DOHH2 (cell line): ENCODE measurements at regions not wholly inside any gene's neighbourhood (a gene's known extent, or its start where the extent isn't known, plus 50 kb on each side); places are given as distances from the start of the nearest gene placed in this dataset.

Source experiments
- H3F3A ChIP-seq: fragments of 200-600 bp; sonication (generic), shearing (Covaris generic); 2 replicates; pipeline ENCODE4 v1.6.0; 2016; ENCODE audit warnings: antibody characterized with exemption, mild to moderate bottlenecking; ENCODE audit not compliant: control insufficient read depth, insufficient read depth
- H3K27ac ChIP-seq: fragments of 200-600 bp; sonication (generic); 2 replicates; pipeline ENCODE4 v1.5.1; 2014; ENCODE audit warnings: low read depth, mild to moderate bottlenecking, low read length, moderate library complexity
- H3K27me3 ChIP-seq: fragments of 200-600 bp; sonication (generic); 2 replicates; pipeline ENCODE4 v1.6.1; 2014; ENCODE audit warnings: mild to moderate bottlenecking, low read length, mixed read lengths; ENCODE audit not compliant: control insufficient read depth
- H3K36me3 ChIP-seq: fragments of 200-600 bp; sonication (generic); 2 replicates; pipeline ENCODE4 v1.6.1; 2014; ENCODE audit warnings: mild to moderate bottlenecking, low read length, moderate library complexity, mixed read lengths; ENCODE audit not compliant: control insufficient read depth
- H3K4me1 ChIP-seq: fragments of 200-600 bp; sonication (generic); 2 replicates; pipeline ENCODE4 v1.6.1; 2014; ENCODE audit warnings: mild to moderate bottlenecking, low read length, mixed read lengths; ENCODE audit not compliant: control insufficient read depth
- H3K4me2 ChIP-seq: fragments of 200-600 bp; sonication (generic); 2 replicates; pipeline ENCODE4 v1.6.0; 2014; ENCODE audit warnings: mild to moderate bottlenecking, low read length, moderate library complexity
- H3K4me3 ChIP-seq: fragments of 200-600 bp; sonication (generic); 2 replicates; pipeline ENCODE4 v1.5.1; 2014; ENCODE audit warnings: mild to moderate bottlenecking, low read length, mixed read lengths
- H3K79me2 ChIP-seq: fragments of 200-600 bp; sonication (generic); 2 replicates; pipeline ENCODE4 v1.6.1; 2014; ENCODE audit warnings: mild to moderate bottlenecking, low read length, mixed read lengths; ENCODE audit not compliant: control insufficient read depth
- H3K9me2 ChIP-seq: fragments of 200-600 bp; sonication (generic); replicated peaks from 2 replicates; pipeline ENCODE4 v1.6.1; 2014; ENCODE audit warnings: mild to moderate bottlenecking, low read length, mixed read lengths; ENCODE audit not compliant: control insufficient read depth
- H3K9me3 ChIP-seq: fragments of 200-600 bp; sonication (generic); 2 replicates; pipeline ENCODE4 v1.6.1; 2014; ENCODE audit warnings: antibody characterized with exemption, low read length, mixed read lengths; ENCODE audit not compliant: control insufficient read depth, insufficient read depth
- H4K20me1 ChIP-seq: fragments of 200-600 bp; sonication (generic); 2 replicates; pipeline ENCODE4 v1.6.0; 2014; ENCODE audit warnings: low read depth, mild to moderate bottlenecking, antibody characterized with exemption, low read length, moderate library complexity; ENCODE audit not compliant: control insufficient read depth, insufficient read depth
- EZH2phosphoT487 ChIP-seq: fragments of 200-600 bp; sonication (generic); IDR thresholded peaks from 2 replicates; pipeline ENCODE4 v1.6.1; 2017; ENCODE audit warnings: borderline replicate concordance, mild to moderate bottlenecking, antibody characterized with exemption, low read length, moderate library complexity, mixed read lengths
- TF ChIP-seq, protein P1 (sequence below): fragments of 200-600 bp; sonication (generic); IDR thresholded peaks from one replicate; pipeline ENCODE4 v1.5.1; 2014; ENCODE audit warnings: antibody characterized with exemption, mild to moderate bottlenecking, low read depth, low read length; ENCODE audit not compliant: poor library complexity, severe bottlenecking

GRCh38 chr10:44194435-44194834 is 190.5 kb downstream of the CXCL12 start:
- Histone ChIP-seq H3K4me1 (no peaks in the 10 kb centered on the region), H3K4me3 (no peak overlapping the region), H3K27ac (no peak overlapping the region), H3K9me3 (no peaks in the 10 kb centered on the region; the same call in 1 of the 2 replicates), H3F3A (no peaks in the 10 kb centered on the region), H3K9me2 (no peaks in the 10 kb centered on the region), H3K36me3 (no peaks in the 10 kb centered on the region), H3K79me2 (no peaks in the 10 kb centered on the region), H3K27me3 (no peaks in the 10 kb centered on the region), H4K20me1 (no peaks in the 10 kb centered on the region), H3K4me2 (no peak overlapping the region)
- TF ChIP-seq, protein P1, sequence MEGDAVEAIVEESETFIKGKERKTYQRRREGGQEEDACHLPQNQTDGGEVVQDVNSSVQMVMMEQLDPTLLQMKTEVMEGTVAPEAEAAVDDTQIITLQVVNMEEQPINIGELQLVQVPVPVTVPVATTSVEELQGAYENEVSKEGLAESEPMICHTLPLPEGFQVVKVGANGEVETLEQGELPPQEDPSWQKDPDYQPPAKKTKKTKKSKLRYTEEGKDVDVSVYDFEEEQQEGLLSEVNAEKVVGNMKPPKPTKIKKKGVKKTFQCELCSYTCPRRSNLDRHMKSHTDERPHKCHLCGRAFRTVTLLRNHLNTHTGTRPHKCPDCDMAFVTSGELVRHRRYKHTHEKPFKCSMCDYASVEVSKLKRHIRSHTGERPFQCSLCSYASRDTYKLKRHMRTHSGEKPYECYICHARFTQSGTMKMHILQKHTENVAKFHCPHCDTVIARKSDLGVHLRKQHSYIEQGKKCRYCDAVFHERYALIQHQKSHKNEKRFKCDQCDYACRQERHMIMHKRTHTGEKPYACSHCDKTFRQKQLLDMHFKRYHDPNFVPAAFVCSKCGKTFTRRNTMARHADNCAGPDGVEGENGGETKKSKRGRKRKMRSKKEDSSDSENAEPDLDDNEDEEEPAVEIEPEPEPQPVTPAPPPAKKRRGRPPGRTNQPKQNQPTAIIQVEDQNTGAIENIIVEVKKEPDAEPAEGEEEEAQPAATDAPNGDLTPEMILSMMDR: no peak
- TF ChIP-seq EZH2phosphoT487: no peak

DNA sequence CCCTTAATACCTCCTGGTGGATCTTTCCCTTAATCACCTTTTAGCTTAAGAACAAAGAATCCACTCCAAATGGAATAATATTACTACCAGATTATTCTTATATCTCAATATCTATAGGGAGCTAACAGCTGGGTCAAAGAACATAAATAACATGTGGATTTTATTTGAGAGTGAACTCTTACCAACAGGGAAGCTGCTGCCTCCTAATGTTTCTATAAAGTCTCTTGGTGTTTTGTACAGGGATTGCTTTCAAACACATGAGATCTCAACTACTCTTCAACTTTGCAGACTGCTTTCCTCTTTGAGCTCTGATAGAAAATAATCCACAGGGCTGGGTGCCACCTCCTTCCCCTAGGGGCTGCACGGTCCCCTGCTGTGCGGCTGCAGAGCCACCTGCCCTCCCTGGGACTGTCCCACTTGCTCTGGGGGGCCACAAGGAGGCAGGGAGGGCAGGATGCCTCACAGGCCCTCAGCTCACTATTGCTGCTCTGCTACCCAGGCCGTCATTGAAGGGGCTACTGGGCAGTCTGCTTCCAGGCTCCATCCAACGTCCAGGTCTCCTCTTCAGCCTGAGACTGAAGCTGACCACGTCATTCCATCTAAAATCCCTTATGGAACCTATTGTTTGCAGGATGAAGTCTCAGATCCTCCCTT is 191.2 kb downstream of the CXCL12 start:
- no peak overlapping the region for H3K4me3 ChIP-seq
- no peaks in the 10 kb centered on the region for H3K27me3 ChIP-seq
- no peak overlapping the region for H3K27ac ChIP-seq
- H3K79me2 ChIP-seq: no peaks in the 10 kb centered on the region
- no peaks in the 10 kb centered on the region for H3K36me3 ChIP-seq
- TF ChIP-seq, protein P1: no peak
- no peak for TF ChIP-seq EZH2phosphoT487
- H3K4me2 ChIP-seq: no peak overlapping the region
- no peaks in the 10 kb centered on the region for H3K9me2 ChIP-seq
- H3K9me3 ChIP-seq: no peaks in the 10 kb centered on the region; the same call in 1 of the 2 replicates
- H4K20me1 ChIP-seq: no peaks in the 10 kb centered on the region
- no peaks in the 10 kb centered on the region for H3K4me1 ChIP-seq
- H3F3A ChIP-seq: no peaks in the 10 kb centered on the region

DNA sequence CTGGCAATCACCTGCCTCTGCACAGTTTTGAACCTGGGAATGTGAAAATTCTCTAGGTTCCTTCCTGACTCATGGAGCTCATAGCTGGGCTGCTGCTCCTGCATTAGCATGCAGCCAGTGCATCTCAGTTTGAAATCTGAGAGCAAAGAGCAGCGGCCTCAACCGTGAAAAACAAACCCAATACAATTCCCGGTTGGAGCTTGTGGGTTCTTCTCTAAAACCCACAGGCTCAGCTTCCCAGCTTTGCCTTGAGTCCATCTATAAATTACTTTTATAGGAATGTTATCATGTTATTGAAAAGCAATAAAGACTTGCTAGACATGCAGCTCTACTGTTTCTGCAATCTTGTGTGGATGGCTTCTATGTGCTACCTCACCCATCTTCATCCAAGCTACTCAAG is 191.7 kb downstream of the CXCL12 start:
- TF ChIP-seq EZH2phosphoT487: no peak
- Histone ChIP-seq H3F3A (no peaks in the 10 kb centered on the region), H3K27me3 (no peaks in the 10 kb centered on the region), H3K4me1 (no peaks in the 10 kb centered on the region), H4K20me1 (no peaks in the 10 kb centered on the region), H3K9me3 (no peaks in the 10 kb centered on the region; the same call in 1 of the 2 replicates), H3K4me2 (no peak overlapping the region), H3K9me2 (no peaks in the 10 kb centered on the region), H3K27ac (no peak overlapping the region), H3K4me3 (no peak overlapping the region), H3K36me3 (no peaks in the 10 kb centered on the region), H3K79me2 (no peaks in the 10 kb centered on the region)

DNA sequence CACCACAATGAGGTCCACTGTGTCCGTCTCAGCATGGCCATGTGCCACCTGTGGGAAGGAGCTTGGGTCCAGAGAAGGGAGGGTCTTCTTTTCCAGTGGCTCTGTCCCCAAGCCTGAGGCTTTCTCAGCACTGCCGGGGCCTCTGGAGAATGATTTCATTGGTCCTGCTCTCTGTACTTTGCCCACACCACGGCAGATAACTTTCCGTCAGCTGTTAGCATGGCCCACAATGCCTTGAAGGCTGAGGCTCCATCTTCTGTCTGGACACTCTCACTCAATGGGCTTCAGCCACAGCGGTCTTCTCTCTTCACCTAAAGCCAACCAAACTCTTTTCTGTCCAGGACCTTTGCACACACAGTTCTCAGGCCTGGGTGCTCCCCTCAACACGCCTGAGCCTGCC is 192.5 kb downstream of the CXCL12 start:
- H3K27ac ChIP-seq: no peak overlapping the region
- no peaks in the 10 kb centered on the region for H3F3A ChIP-seq
- no peaks in the 10 kb centered on the region for H3K4me1 ChIP-seq
- no peaks in the 10 kb centered on the region for H4K20me1 ChIP-seq
- H3K4me3 ChIP-seq: no peak overlapping the region
- no peaks in the 10 kb centered on the region for H3K36me3 ChIP-seq
- H3K79me2 ChIP-seq: no peaks in the 10 kb centered on the region
- no peaks in the 10 kb centered on the region; the same call in 1 of the 2 replicates for H3K9me3 ChIP-seq
- TF ChIP-seq, protein P1: no peak
- no peak for TF ChIP-seq EZH2phosphoT487
- no peaks in the 10 kb centered on the region for H3K9me2 ChIP-seq
- no peaks in the 10 kb centered on the region for H3K27me3 ChIP-seq
- no peak overlapping the region for H3K4me2 ChIP-seq
